CD4-positive, alpha-beta T cell (primary cell): ENCODE measurements at regions not wholly inside any gene's neighbourhood (a gene's known extent, or its start where the extent isn't known, plus 50 kb on each side); places are given as distances from the start of the nearest gene placed in this dataset.

Source experiments
- ATAC-seq: fragments of 200-7000 bp; cut with Tn5 transposase; one replicate; pipeline ENCODE4 v1.10.0; 2022; ENCODE audit warnings: mild to moderate bottlenecking; ENCODE audit not compliant: poor library complexity
- CTCF ChIA-PET: fragments of 350-600 bp; sonication (Branson Sonifier 250); formaldehyde crosslinking; loops from one replicate; lab custom pipeline; 2021; ENCODE audit warnings: antibody characterized with exemption, inconsistent platforms; lab: Charles Lee
- POLR2A ChIA-PET: fragments of 350-600 bp; sonication (Branson Sonifier 250); formaldehyde crosslinking; loops from one replicate; lab custom pipeline; 2021; ENCODE audit warnings: antibody characterized with exemption, inconsistent platforms; lab: Charles Lee
- DNase-seq, 14 experiments: peaks; one replicate each; pipeline ENCODE4 v3.0.0-alpha.2; 2013 to 2020; ENCODE audit warnings: mixed read lengths in 2 of 14
- H3K27ac ChIP-seq, 2 donors: one replicate each; pipeline versions ENCODE4 v1.5.1 to v1.7.0; 2013; ENCODE audit warnings: low read length in 2 of 2, low read depth in 1 of 2, mild to moderate bottlenecking in 1 of 2
- H3K27me3 ChIP-seq, 2 experiments: 1 replicate in 1 of 2; 2 replicates in 1 of 2; pipeline versions ENCODE4 v1.6.1 to v1.7.0; 2013; ENCODE audit warnings: low read length in 2 of 2, control low read depth in 1 of 2, mild to moderate bottlenecking in 1 of 2, moderate library complexity in 1 of 2; ENCODE audit not compliant: insufficient read depth in 2 of 2, control insufficient read depth in 1 of 2
- H3K36me3 ChIP-seq: one replicate; pipeline ENCODE4 v1.6.1; 2013; ENCODE audit warnings: low read length, control low read depth; ENCODE audit not compliant: insufficient read depth
- H3K4me1 ChIP-seq: one replicate; pipeline ENCODE4 v1.6.1; 2013; ENCODE audit warnings: low read length, control low read depth; ENCODE audit not compliant: insufficient read depth
- H3K4me3 ChIP-seq: one replicate; pipeline ENCODE4 v1.5.1; 2013; ENCODE audit warnings: mild to moderate bottlenecking, low read length, moderate library complexity
- H3K9me3 ChIP-seq, 2 experiments: 1 replicate in 1 of 2; 2 replicates in 1 of 2; pipeline versions ENCODE4 v1.6.1 to v1.7.0; 2013; ENCODE audit warnings: low read length in 2 of 2, mild to moderate bottlenecking in 2 of 2, control low read depth in 1 of 2, moderate library complexity in 1 of 2; ENCODE audit not compliant: control insufficient read depth in 1 of 2, insufficient read depth in 1 of 2
- H3K27ac Mint-ChIP-seq: one replicate; pipeline ENCODE4 v1.8.0; 2020; ENCODE audit warnings: mixed read lengths
- H3K27me3 Mint-ChIP-seq: one replicate; pipeline ENCODE4 v1.8.0; 2021; ENCODE audit warnings: mixed read lengths
- H3K36me3 Mint-ChIP-seq: one replicate; pipeline ENCODE4 v1.8.0; 2021; ENCODE audit warnings: low read depth, mixed read lengths
- H3K4me1 Mint-ChIP-seq: one replicate; pipeline ENCODE4 v1.8.0; 2021; ENCODE audit warnings: low read depth, mixed read lengths
- H3K4me3 Mint-ChIP-seq: one replicate; pipeline ENCODE4 v1.8.0; 2020; ENCODE audit warnings: mild to moderate bottlenecking, mixed read lengths
- H3K9me3 Mint-ChIP-seq: one replicate; pipeline ENCODE4 v1.8.0; 2020; ENCODE audit warnings: mixed read lengths
- intact Hi-C, 2 experiments: fragments of 100-400 bp; cut with DNase I in 1 of 2; cut with micrococcal nuclease in 1 of 2; formaldehyde crosslinking; loops; one replicate each; pipeline versions ENCODE4 v1.15.1 to v1.9.0; 2023 to 2025; cut with DNase I, micrococcal nuclease
- TF ChIP-seq, protein P1 (sequence below): fragments of 200-600 bp; IDR thresholded peaks from one replicate; pipeline ENCODE4 v1.8.0; 2022; ENCODE audit warnings: antibody characterized with exemption, mild to moderate bottlenecking

DNA sequence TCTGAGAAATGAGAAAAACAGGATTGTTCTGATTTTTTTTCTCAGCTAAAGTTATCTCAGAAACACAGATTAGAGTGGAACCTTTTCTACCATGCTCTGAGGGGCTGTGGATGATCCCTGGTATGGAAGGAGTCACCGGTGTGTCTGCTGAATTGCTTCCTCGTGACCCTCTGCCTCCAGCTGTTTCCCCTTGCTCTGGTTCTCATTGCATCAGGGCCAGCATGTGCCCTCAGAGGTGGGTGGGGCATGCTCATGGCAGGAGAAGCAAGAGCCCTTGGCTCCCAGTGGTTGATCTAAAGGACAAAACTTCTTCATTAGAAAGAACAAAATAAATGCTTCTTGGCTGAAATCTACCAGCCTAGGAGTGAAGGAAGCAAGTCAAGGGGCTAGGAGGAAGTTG, 183.2 kb upstream of the HMCN1 start:
- no peak overlapping the region for H3K27ac ChIP-seq
- DNase-seq: no peak
- Mint-ChIP-seq H3K27ac (no peak overlapping the region), H3K4me1 (no peaks in the 10 kb centered on the region), H3K27me3 (no peaks in the 10 kb centered on the region), H3K9me3 (peaks cover 3% of the 10 kb centered on the region), H3K4me3 (no peak overlapping the region), H3K36me3 (no peaks in the 10 kb centered on the region)
- intact Hi-C loops: no loop called here
- no peaks in the 10 kb centered on the region for H3K9me3 ChIP-seq
- ChIA-PET POLR2A (no interaction called here), CTCF (no interaction called here)
- H3K36me3 ChIP-seq: no peaks in the 10 kb centered on the region
- TF ChIP-seq, protein P1, sequence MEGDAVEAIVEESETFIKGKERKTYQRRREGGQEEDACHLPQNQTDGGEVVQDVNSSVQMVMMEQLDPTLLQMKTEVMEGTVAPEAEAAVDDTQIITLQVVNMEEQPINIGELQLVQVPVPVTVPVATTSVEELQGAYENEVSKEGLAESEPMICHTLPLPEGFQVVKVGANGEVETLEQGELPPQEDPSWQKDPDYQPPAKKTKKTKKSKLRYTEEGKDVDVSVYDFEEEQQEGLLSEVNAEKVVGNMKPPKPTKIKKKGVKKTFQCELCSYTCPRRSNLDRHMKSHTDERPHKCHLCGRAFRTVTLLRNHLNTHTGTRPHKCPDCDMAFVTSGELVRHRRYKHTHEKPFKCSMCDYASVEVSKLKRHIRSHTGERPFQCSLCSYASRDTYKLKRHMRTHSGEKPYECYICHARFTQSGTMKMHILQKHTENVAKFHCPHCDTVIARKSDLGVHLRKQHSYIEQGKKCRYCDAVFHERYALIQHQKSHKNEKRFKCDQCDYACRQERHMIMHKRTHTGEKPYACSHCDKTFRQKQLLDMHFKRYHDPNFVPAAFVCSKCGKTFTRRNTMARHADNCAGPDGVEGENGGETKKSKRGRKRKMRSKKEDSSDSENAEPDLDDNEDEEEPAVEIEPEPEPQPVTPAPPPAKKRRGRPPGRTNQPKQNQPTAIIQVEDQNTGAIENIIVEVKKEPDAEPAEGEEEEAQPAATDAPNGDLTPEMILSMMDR: no peak
- no peak for ATAC-seq
- H3K4me1 ChIP-seq: no peaks in the 10 kb centered on the region
- H3K27me3 ChIP-seq: no peaks in the 10 kb centered on the region
- H3K4me3 ChIP-seq: no peak overlapping the region

DNA sequence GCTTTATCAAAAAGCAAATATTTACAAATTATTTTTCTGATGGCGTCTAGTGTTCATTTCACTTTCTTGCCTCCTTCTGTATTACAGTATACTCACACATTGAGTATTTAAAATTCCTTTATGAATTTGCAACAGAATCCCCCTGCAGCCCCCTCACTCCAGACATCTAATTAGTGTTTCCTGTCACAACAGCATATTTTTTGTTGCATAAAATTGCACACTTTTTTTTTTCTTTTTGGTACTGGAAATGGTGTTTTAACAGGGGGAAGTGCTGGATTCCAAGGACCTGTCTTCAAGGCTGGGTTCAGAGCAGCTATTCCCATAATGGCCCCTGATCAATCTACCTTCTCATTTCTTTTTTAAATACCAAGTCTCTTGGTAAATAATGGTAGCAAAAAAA, 184.3 kb upstream of the HMCN1 start:
- no peaks in the 10 kb centered on the region for H3K4me1 ChIP-seq
- H3K27ac ChIP-seq: no peak overlapping the region
- H3K9me3 ChIP-seq: no peaks in the 10 kb centered on the region
- Mint-ChIP-seq H3K27ac (no peak overlapping the region), H3K36me3 (no peaks in the 10 kb centered on the region), H3K9me3 (peaks cover 3% of the 10 kb centered on the region), H3K4me1 (no peaks in the 10 kb centered on the region), H3K27me3 (no peaks in the 10 kb centered on the region), H3K4me3 (no peak overlapping the region)
- ATAC-seq (no peak), DNase-seq (no peak)
- ChIA-PET CTCF (interaction anchor here (0.7 kb wide), 2 partner anchors 9 kb away, joined by 3 to 5 read pairs; no protein-coding TSS in a partner anchor), POLR2A (no interaction called here)
- no peaks in the 10 kb centered on the region for H3K27me3 ChIP-seq
- intact Hi-C loops: no loop called here
- TF ChIP-seq, protein P1: no peak
- no peaks in the 10 kb centered on the region for H3K36me3 ChIP-seq
- H3K4me3 ChIP-seq: no peak overlapping the region

DNA sequence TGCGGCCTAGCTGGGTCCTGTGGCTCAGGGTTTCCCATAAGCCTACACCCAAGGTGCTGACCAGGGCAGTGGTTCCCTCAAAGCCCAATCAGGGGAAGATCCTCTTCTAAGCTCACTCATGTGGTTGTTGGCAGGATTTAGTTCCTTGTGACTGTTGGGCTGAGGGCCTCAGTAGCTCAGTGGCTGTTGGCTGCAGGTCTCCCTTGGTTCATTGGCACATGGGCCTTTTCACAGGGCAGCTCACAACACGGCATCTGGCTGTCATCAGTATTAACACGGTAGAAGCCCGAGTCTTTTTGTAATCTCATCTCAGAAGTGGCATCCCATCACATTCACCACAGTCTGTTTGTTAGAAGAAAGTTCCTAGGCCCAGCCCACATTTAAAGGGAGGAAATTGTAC, 188.2 kb upstream of the HMCN1 start:
- H3K27ac Mint-ChIP-seq: no peak overlapping the region
- ChIA-PET CTCF (interaction anchor here (1.1 kb wide), 1 partner anchor 30 kb away, joined by 3 read pairs; no protein-coding TSS in a partner anchor), POLR2A (interaction anchor here (0.9 kb wide), 1 partner anchor 14 kb away, joined by 3 read pairs; no protein-coding TSS in a partner anchor)
- H3K27me3 Mint-ChIP-seq: no peaks in the 10 kb centered on the region
- no peak for ATAC-seq
- intact Hi-C loops: no loop called here
- no peak overlapping the region for H3K27ac ChIP-seq
- no peaks in the 10 kb centered on the region for H3K9me3 Mint-ChIP-seq
- TF ChIP-seq, protein P1: no peak
- DNase-seq: no peak
- no peaks in the 10 kb centered on the region for H3K4me1 Mint-ChIP-seq
- no peak overlapping the region for H3K4me3 ChIP-seq
- H3K36me3 Mint-ChIP-seq: no peaks in the 10 kb centered on the region
- no peaks in the 10 kb centered on the region for H3K27me3 ChIP-seq
- no peaks in the 10 kb centered on the region for H3K9me3 ChIP-seq
- no peaks in the 10 kb centered on the region for H3K36me3 ChIP-seq
- H3K4me1 ChIP-seq: no peaks in the 10 kb centered on the region
- no peak overlapping the region for H3K4me3 Mint-ChIP-seq
